ENCODE measurements at regions not wholly inside any gene's neighbourhood (a gene's known extent, or its start where the extent isn't known, plus 50 kb on each side); places are given as distances from the start of the nearest gene placed in this dataset.

DNA sequence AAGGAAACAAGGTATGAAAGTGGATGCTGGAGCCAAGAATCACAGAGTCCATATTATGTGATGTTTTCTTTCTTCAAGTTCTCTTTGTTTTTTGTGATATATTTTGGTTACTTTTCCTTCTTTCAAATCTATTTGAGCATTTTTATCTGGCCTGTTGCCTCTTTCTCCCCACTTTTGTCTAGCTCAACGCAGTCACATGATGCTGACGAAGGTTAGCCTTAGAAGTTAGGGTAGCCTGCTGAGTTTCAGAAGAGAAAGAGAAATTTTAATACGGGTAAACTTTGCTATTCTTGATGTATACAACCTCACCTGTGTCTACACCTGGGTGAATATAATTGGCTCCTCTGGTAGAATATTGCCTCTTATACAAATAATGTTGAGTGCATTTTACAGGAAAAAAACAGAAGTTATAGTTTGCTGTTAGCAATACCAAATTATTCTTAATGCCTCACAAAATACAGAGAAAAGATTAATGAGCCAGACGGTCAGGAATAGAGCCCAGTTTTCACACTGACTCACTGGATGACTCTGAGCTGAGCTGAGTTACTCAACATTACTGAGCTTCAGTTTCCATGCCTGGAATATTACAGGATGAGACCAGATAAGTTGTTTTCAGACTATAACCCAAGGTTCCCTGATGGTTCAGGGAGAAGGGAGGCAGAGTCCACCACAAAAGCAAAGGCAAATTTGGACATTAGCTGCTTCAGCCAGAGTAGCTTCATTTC, 161.6 kb upstream of the BDNF start:
- H3K4me3 ChIP-seq (ENCODE audit: low read length): no peak overlapping the region
- peak; percentile 90 for DNase-seq (ENCODE audit: low read depth)
- no peak for TF ChIP-seq CTCF (conservative IDR thresholded peaks at IDR 0.05; ENCODE audit: low read length)

DNA sequence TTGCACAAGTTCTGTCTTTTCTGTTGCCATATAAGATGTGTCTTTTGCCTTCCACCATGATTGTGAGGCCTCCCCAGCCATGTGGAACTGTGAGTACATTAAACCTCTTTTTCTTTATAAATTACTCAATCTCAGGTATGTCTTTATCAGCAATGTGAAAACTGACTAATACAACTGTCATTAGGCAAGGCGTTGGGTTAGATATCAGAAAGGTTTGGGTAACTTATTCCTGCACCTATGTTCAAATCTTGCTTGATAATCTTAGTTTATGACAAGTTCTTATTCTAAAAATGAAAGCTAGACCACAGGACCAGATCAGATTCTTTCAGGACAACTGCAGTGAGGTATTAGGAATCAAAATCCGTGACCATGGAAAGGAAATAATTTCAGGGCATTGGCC, 160.6 kb upstream of the BDNF start:
- no peak for DNase-seq (ENCODE audit: low read depth)

GRCh38 chr11:27858866-27859265, 158.6 kb upstream of the BDNF start:
- DNase-seq (ENCODE audit: low read depth): no peak
- no peak overlapping the region for H3K4me3 ChIP-seq (ENCODE audit: low read length)
- TF ChIP-seq CTCF (conservative IDR thresholded peaks at IDR 0.05; ENCODE audit: low read length): no peak

More for the DNA sequence above, 160.6 kb upstream of the BDNF start:
- TF ChIP-seq CTCF (conservative IDR thresholded peaks at IDR 0.05; ENCODE audit: low read length): no peak
- H3K4me3 ChIP-seq (ENCODE audit: low read length): no peak overlapping the region

DNA sequence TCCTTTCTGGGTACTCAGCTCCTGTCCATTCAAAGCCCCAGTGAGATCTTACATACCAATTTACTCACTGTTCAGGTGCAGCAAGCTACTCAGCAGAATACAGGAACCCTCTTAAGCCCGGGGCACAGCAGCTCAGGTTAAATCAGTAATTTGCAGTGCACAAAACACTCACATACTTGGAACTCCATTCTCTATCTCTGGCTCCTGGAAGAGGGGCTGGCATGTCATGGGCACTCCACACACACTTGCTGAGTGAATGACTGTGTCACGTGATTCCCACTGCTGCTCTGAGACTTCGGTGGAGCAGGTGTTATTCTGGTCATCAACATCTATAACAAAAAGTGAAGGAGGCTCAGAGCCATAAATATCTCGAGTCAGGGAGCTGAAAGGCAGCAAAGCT, 157.3 kb upstream of the BDNF start:
- no peak for DNase-seq (ENCODE audit: low read depth)
- no peak for TF ChIP-seq CTCF (conservative IDR thresholded peaks at IDR 0.05; ENCODE audit: low read length)
- H3K4me3 ChIP-seq (ENCODE audit: low read length): no peak overlapping the region

GRCh38 chr11:27857014-27857413, 156.8 kb upstream of the BDNF start:
- no peak for TF ChIP-seq CTCF (conservative IDR thresholded peaks at IDR 0.05; ENCODE audit: low read length)
- no peak overlapping the region for H3K4me3 ChIP-seq (ENCODE audit: low read length)
- DNase-seq (ENCODE audit: low read depth): no peak

GRCh38 chr11:27848423-27848822, 148.2 kb upstream of the BDNF start:
- TF ChIP-seq CTCF (conservative IDR thresholded peaks at IDR 0.05; ENCODE audit: low read length): no peak
- DNase-seq (ENCODE audit: low read depth): no peak
- no peak overlapping the region for H3K4me3 ChIP-seq (ENCODE audit: low read length)

DNA sequence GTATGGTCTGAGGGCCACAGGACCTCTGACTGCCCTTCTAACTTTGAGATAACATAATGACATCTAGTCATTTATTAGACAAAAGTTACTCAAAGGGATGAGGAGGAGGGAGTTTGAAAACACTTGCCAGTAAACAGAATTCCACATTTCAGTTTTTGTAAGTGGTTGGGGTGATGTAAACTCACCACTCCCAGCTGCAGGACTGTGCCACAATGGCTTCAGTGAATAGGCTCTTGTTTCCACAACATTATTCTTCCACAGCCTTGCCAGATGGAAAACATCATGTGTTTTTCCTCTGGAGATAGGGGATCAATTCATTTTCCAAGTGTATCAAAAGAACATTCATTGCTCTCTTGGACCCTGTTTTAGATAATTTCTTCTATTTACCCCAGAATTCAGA, 147.2 kb upstream of the BDNF start:
- no peak for TF ChIP-seq CTCF (conservative IDR thresholded peaks at IDR 0.05; ENCODE audit: low read length)
- H3K4me3 ChIP-seq (ENCODE audit: low read length): no peak overlapping the region
- DNase-seq (ENCODE audit: low read depth): peak; percentile 33

All from AG10803 (cell line).